ENCODE measurements at regions not wholly inside any gene's neighbourhood (a gene's known extent, or its start where the extent isn't known, plus 50 kb on each side); places are given as distances from the start of the nearest gene placed in this dataset.

- no peak for TF ChIP-seq SIN3A (IDR thresholded peaks at IDR 0.05; ENCODE audit: borderline replicate concordance, insufficient read depth, low read length)
- TF ChIP-seq REST (IDR thresholded peaks at IDR 0.05; ENCODE audit: insufficient read depth in 1 of 2, low read depth in 2 of 2, low read length in 2 of 2), result no peak
- TF ChIP-seq FOXP2 (optimal IDR thresholded peaks at IDR 0.05; ENCODE audit: borderline replicate concordance, extremely low read depth, extremely low read length, insufficient read depth), result no peak
- no peak for TF ChIP-seq TAF1 (IDR thresholded peaks at IDR 0.05; ENCODE audit: borderline replicate concordance, insufficient read depth, low read length)
- TF ChIP-seq POLR2AphosphoS5 (IDR thresholded peaks at IDR 0.05; ENCODE audit: low read depth, low read length), result no peak
Measured at GRCh38 chr13:21879263-21879914, 208.5 kb downstream of the FGF9 start.

GRCh38 chr13:21882766-21883165 is 211.9 kb downstream of the FGF9 start:
- TF ChIP-seq POLR2AphosphoS5 (IDR thresholded peaks at IDR 0.05; ENCODE audit: low read depth, low read length), result no peak
- no peak for TF ChIP-seq FOXP2 (optimal IDR thresholded peaks at IDR 0.05; ENCODE audit: borderline replicate concordance, extremely low read depth, extremely low read length, insufficient read depth)
- TF ChIP-seq REST (IDR thresholded peaks at IDR 0.05; ENCODE audit: insufficient read depth in 1 of 2, low read depth in 2 of 2, low read length in 2 of 2), result no peak
- no peak for TF ChIP-seq TAF1 (IDR thresholded peaks at IDR 0.05; ENCODE audit: borderline replicate concordance, insufficient read depth, low read length)
- TF ChIP-seq SIN3A (IDR thresholded peaks at IDR 0.05; ENCODE audit: borderline replicate concordance, insufficient read depth, low read length), result no peak

GRCh38 chr13:21883713-21884112 is 212.8 kb downstream of the FGF9 start:
- TF ChIP-seq POLR2AphosphoS5 (IDR thresholded peaks at IDR 0.05; ENCODE audit: low read depth, low read length) (no peak), FOXP2 (optimal IDR thresholded peaks at IDR 0.05; ENCODE audit: borderline replicate concordance, extremely low read depth, extremely low read length, insufficient read depth) (no peak), REST (IDR thresholded peaks at IDR 0.05; ENCODE audit: insufficient read depth in 1 of 2, low read depth in 2 of 2, low read length in 2 of 2) (no peak)

GRCh38 chr13:21884299-21884909 is 213.5 kb downstream of the FGF9 start:
- TF ChIP-seq FOXP2 (optimal IDR thresholded peaks at IDR 0.05; ENCODE audit: borderline replicate concordance, extremely low read depth, extremely low read length, insufficient read depth) (no peak), POLR2AphosphoS5 (IDR thresholded peaks at IDR 0.05; ENCODE audit: low read depth, low read length) (no peak), SIN3A (IDR thresholded peaks at IDR 0.05; ENCODE audit: borderline replicate concordance, insufficient read depth, low read length) (no peak), TAF1 (IDR thresholded peaks at IDR 0.05; ENCODE audit: borderline replicate concordance, insufficient read depth, low read length) (no peak), REST (IDR thresholded peaks at IDR 0.05; ENCODE audit: insufficient read depth in 1 of 2, low read depth in 2 of 2, low read length in 2 of 2) (no peak)
